ENCODE measurements at regions not wholly inside any gene's neighbourhood (a gene's known extent, or its start where the extent isn't known, plus 50 kb on each side); places are given as distances from the start of the nearest gene placed in this dataset.

DNA sequence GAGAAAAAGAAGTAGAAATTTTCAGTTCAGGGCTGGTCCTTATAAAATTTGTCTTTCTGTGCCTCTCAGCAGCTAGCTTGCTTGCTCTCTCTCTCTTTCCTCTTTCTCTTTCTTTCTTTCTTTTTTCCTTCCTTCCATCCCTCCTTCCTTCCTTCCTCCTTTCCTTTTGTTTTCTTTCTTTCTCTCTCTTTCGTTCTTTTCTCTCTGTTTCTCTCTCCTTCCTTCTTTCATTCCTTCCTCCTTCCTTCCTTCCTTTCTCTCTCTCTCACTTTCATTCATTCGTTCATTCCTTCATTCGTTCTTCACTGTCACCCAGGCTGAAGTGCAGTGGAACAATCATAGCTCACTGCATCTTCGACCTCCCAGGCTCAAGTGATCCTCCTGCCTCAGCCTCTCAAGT is 69.3 kb upstream of the CPOX start:
- H3K36me3 ChIP-seq = no peaks in the 10 kb centered on the region
- peaks cover 0 to under 1% (median 0%) of the 10 kb centered on the region in 9 donors for H3K27me3 ChIP-seq
- 76 to 84% (median 81%) methylated on average over 4 of the region's 4 CpGs for WGBS, 4 donors
- H3K27ac ChIP-seq = no peak overlapping the region
- TF ChIP-seq CTCF (IDR thresholded peaks at IDR 0.05) (no peak), POLR2A (IDR thresholded peaks at IDR 0.05) (no peak)
- H3K4me1 ChIP-seq = no peaks in the 10 kb centered on the region
- intact Hi-C loops (cut with DNase I) = no loop called here
- ATAC-seq = no peak
- no peak overlapping the region for H3K4me3 ChIP-seq
- no peaks in the 10 kb centered on the region for H3K9me3 ChIP-seq
- DNase-seq = no peak

GRCh38 chr3:98670020-98670419 is 76.6 kb upstream of the CPOX start:
- intact Hi-C loops (cut with DNase I) = no loop called here
- Histone ChIP-seq H3K9me3 (no peaks in the 10 kb centered on the region), H3K4me1 (no peaks in the 10 kb centered on the region), H3K36me3 (no peaks in the 10 kb centered on the region), H3K27me3 (no peaks in the 10 kb centered on the region), H3K4me3 (no peak overlapping the region), H3K27ac (no peak overlapping the region)
- ATAC-seq (no peak), DNase-seq (no peak)
- TF ChIP-seq CTCF (IDR thresholded peaks at IDR 0.05) (no peak), POLR2A (IDR thresholded peaks at IDR 0.05) (no peak)
- WGBS, 4 donors = 81 to 86% (median 84%) methylated on average over 4 of the region's 4 CpGs

- H3K27ac ChIP-seq = no peak overlapping the region
- no peak for TF ChIP-seq CTCF (IDR thresholded peaks at IDR 0.05)
- TF ChIP-seq POLR2A (IDR thresholded peaks at IDR 0.05) = no peak
- H3K4me3 ChIP-seq = no peak overlapping the region
- DNase-seq (no peak), ATAC-seq (no peak)
- intact Hi-C loops (cut with DNase I) = no loop called here
- no peaks in the 10 kb centered on the region for H3K9me3 ChIP-seq
- H3K27me3 ChIP-seq = no peaks in the 10 kb centered on the region
- WGBS, 4 donors = 91 to 94% (median 92%) methylated on average over 2 of the region's 2 CpGs
- no peaks in the 10 kb centered on the region for H3K4me1 ChIP-seq
- H3K36me3 ChIP-seq = no peaks in the 10 kb centered on the region
Observed at GRCh38 chr3:98679986-98680385, 83.2 kb upstream of the ST3GAL6 start.

DNA sequence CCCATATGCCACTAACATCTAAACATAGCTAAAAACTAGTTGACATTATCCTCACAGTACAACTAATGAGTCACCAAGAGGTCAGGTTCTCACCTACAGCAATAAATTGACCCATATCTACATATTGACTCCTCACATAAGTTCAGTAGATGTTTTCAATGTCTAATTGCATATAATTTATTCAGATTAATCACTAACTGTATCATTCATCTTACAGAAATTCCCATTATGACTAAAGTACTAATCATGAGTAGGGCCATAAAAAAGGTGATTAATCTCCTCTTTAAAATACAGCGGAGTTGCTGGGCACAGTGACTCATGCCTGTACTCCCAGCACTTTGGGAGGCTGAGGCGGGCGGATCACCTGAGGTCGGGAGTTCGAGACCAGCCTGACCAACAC is 82.4 kb upstream of the ST3GAL6 start:
- Histone ChIP-seq H3K36me3 (no peaks in the 10 kb centered on the region), H3K4me1 (no peaks in the 10 kb centered on the region), H3K27me3 (no peaks in the 10 kb centered on the region), H3K27ac (no peak overlapping the region), H3K4me3 (no peak overlapping the region), H3K9me3 (no peaks in the 10 kb centered on the region)
- DNase-seq = no peak
- intact Hi-C loops (cut with DNase I) = no loop called here
- TF ChIP-seq CTCF (IDR thresholded peaks at IDR 0.05) = no peak
- TF ChIP-seq POLR2A (IDR thresholded peaks at IDR 0.05) = no peak
- WGBS, 4 donors = 90 to 98% (median 95%) methylated on average over 5 of the region's 5 CpGs
- ATAC-seq = no peak
